Stomach (tissue), 8 donors: ENCODE measurements at regions not wholly inside any gene's neighbourhood (a gene's known extent, or its start where the extent isn't known, plus 50 kb on each side); places are given as distances from the start of the nearest gene placed in this dataset.
A peak's percentile ranks its signal among the peaks of the same experiment; 100 is the strongest.

ENCODE experiments used
- DNase-seq, 2 donors: peaks; one replicate each; pipeline versions ENCODE4 v3.0.0 to v3.0.0-alpha.2; 2013 to 2019
- H3K27ac ChIP-seq, 5 donors: fragments of 200-600 bp in 4 of 5; sonication (generic) in 4 of 5; one replicate each; pipeline ENCODE4 v1.5.1; 2013 to 2019; ENCODE audit warnings: mild to moderate bottlenecking in 1 of 5, moderate library complexity in 1 of 5
- H3K27me3 ChIP-seq, 3 donors: fragments of 200-600 bp; sonication (generic); one replicate each; pipeline ENCODE4 v1.5.1; 2017 to 2019; ENCODE audit warnings: mixed run types in 1 of 3
- H3K36me3 ChIP-seq, 4 donors: fragments of 200-600 bp; sonication (generic); 1 replicate in 3 of 4; 2 replicates in 1 of 4; pipeline ENCODE4 v1.5.1; 2016 to 2019
- H3K4me1 ChIP-seq, 4 donors: fragments of 200-600 bp; sonication (generic); one replicate each; pipeline ENCODE4 v1.5.1; 2016 to 2019
- H3K4me3 ChIP-seq, 4 donors: fragments of 200-600 bp; sonication (generic) in 3 of 4; one replicate each; pipeline ENCODE4 v1.5.1; 2016 to 2019; ENCODE audit warnings: mild to moderate bottlenecking in 1 of 4
- H3K9me3 ChIP-seq, 4 donors: fragments of 200-600 bp; sonication (generic); one replicate each; pipeline ENCODE4 v1.5.1; 2016 to 2019
- CTCF ChIP-seq, 7 experiments: fragments of 450-650 bp in 4 of 7; fragments of 200-600 bp in 3 of 7; sonication (generic) in 3 of 7; IDR thresholded peaks; one replicate each; pipeline ENCODE4 v1.5.1; 2016 to 2019; ENCODE audit warnings: antibody characterized with exemption in 7 of 7, control low read depth in 2 of 7, mild to moderate bottlenecking in 1 of 7
- EP300 ChIP-seq: sonication (generic); formaldehyde crosslinking; IDR thresholded peaks from one replicate; pipeline ENCODE4 v1.6.1; 2017; ENCODE audit warnings: antibody characterized with exemption
- POLR2A ChIP-seq, 4 donors: fragments of 450-650 bp; IDR thresholded peaks; one replicate each; pipeline ENCODE4 v1.6.1; 2016; ENCODE audit warnings: antibody characterized with exemption in 4 of 4, control low read depth in 2 of 4, mild to moderate bottlenecking in 1 of 4, moderate library complexity in 1 of 4
- POLR2AphosphoS5 ChIP-seq, 3 donors: sonication (generic); formaldehyde crosslinking; IDR thresholded peaks; one replicate each; pipeline ENCODE4 v1.6.1; 2016; ENCODE audit warnings: antibody characterized with exemption in 3 of 3
- WGBS, 5 donors: extraction: QIAGEN DNeasy Blood & Tissue Kit in 3 of 5; methylation state at CpG; one replicate each; pipeline versions ENCODE4 v1.1.5 to v1.1.7; 2013 to 2018; 5-methylcytosine and 5-hydroxymethylcytosine counted together
- intact Hi-C: fragments of 100-400 bp; cut with DNase I; formaldehyde crosslinking; loops from one replicate; pipeline ENCODE4 v1.15.1; 2023; ENCODE audit warnings: low total_unique reads
- donor health status: healthy with polysubstance abuse.
- donor health status: Bipolar disorder and iron deficiency.
- donor health status: healthy.

GRCh38 chr5:99320436-99320835 lies 391.6 kb upstream of the CHD1 start:
- H3K27me3 ChIP-seq = no peaks in the 10 kb centered on the region
- WGBS, 5 donors = 35 to 53% (median 47%) methylated on average over 5 of the region's 5 CpGs
- H3K4me3 ChIP-seq = no peak overlapping the region
- DNase-seq = peak; percentile 31 to 46
- H3K27ac ChIP-seq = no peak overlapping the region
- intact Hi-C loops = no loop called here
- TF ChIP-seq CTCF (IDR thresholded peaks at IDR 0.05) (no peak), POLR2A (IDR thresholded peaks at IDR 0.05) (no peak), POLR2AphosphoS5 (IDR thresholded peaks at IDR 0.05) (no peak), EP300 (no peak)
- no peaks in the 10 kb centered on the region for H3K9me3 ChIP-seq
- H3K36me3 ChIP-seq = no peaks in the 10 kb centered on the region
- H3K4me1 ChIP-seq = no peaks in the 10 kb centered on the region

- no peak for DNase-seq
- intact Hi-C loops = no loop called here
- Histone ChIP-seq H3K9me3 (no peaks in the 10 kb centered on the region), H3K36me3 (no peaks in the 10 kb centered on the region), H3K27ac (no peak overlapping the region), H3K4me1 (no peaks in the 10 kb centered on the region), H3K27me3 (no peaks in the 10 kb centered on the region), H3K4me3 (no peak overlapping the region)
- 62 to 72% (median 70%) methylated on average over 4 of the region's 4 CpGs for WGBS, 5 donors
- TF ChIP-seq POLR2A (IDR thresholded peaks at IDR 0.05) (no peak), EP300 (no peak), POLR2AphosphoS5 (IDR thresholded peaks at IDR 0.05) (no peak), CTCF (IDR thresholded peaks at IDR 0.05) (no peak)
These were observed 388.3 kb upstream of the CHD1 start for GRCh38 chr5:99317136-99317535.

GRCh38 chr5:99316484-99316883 lies 387.7 kb upstream of the CHD1 start:
- Histone ChIP-seq H3K27ac (no peak overlapping the region), H3K4me1 (no peaks in the 10 kb centered on the region), H3K36me3 (no peaks in the 10 kb centered on the region), H3K27me3 (no peaks in the 10 kb centered on the region), H3K4me3 (no peak overlapping the region), H3K9me3 (no peaks in the 10 kb centered on the region)
- no peak for DNase-seq
- TF ChIP-seq POLR2A (IDR thresholded peaks at IDR 0.05) (no peak), CTCF (IDR thresholded peaks at IDR 0.05) (no peak), POLR2AphosphoS5 (IDR thresholded peaks at IDR 0.05) (no peak), EP300 (no peak)
- intact Hi-C loops = no loop called here
- 87 to 97% (median 95%) methylated on average over 1 of the region's 1 CpG for WGBS, 5 donors

GRCh38 chr5:99315413-99316183 lies 386.8 kb upstream of the CHD1 start:
- no peaks in the 10 kb centered on the region for H3K27me3 ChIP-seq
- intact Hi-C loops = no loop called here
- H3K9me3 ChIP-seq = no peaks in the 10 kb centered on the region
- H3K4me1 ChIP-seq = no peaks in the 10 kb centered on the region
- H3K36me3 ChIP-seq = no peaks in the 10 kb centered on the region
- no peak overlapping the region for H3K4me3 ChIP-seq
- DNase-seq = no peak
- TF ChIP-seq POLR2A (IDR thresholded peaks at IDR 0.05) (no peak), EP300 (no peak), POLR2AphosphoS5 (IDR thresholded peaks at IDR 0.05) (no peak), CTCF (IDR thresholded peaks at IDR 0.05) (no peak)
- H3K27ac ChIP-seq = no peak overlapping the region
- 54 to 75% (median 64%) methylated on average over 2 of the region's 2 CpGs for WGBS, 5 donors
